Neural crest cell (in vitro differentiated cells): ENCODE measurements at regions not wholly inside any gene's neighbourhood (a gene's known extent, or its start where the extent isn't known, plus 50 kb on each side); places are given as distances from the start of the nearest gene placed in this dataset.

ENCODE experiments used
- DNase-seq: peaks from one replicate; pipeline ENCODE4 v3.0.0; 2021; ENCODE audit warnings: low read depth, mixed read lengths, low spot score
- H3K27ac Mint-ChIP-seq: one replicate; pipeline ENCODE4 v1.8.0; 2021; ENCODE audit warnings: mild to moderate bottlenecking, mixed read lengths; ENCODE audit not compliant: unreplicated experiment
- H3K27me3 Mint-ChIP-seq: 2 replicates; pipeline ENCODE4 v1.8.0; 2021; ENCODE audit warnings: low read depth, mild to moderate bottlenecking, mixed read lengths
- H3K36me3 Mint-ChIP-seq: 2 replicates; pipeline ENCODE4 v1.8.0; 2021; ENCODE audit warnings: low read depth, mild to moderate bottlenecking, mixed read lengths
- H3K4me1 Mint-ChIP-seq: 2 replicates; pipeline ENCODE4 v1.8.0; 2021; ENCODE audit warnings: mixed read lengths
- H3K4me3 Mint-ChIP-seq: one replicate; pipeline ENCODE4 v1.8.0; 2021; ENCODE audit warnings: mild to moderate bottlenecking, mixed read lengths
- H3K9me3 Mint-ChIP-seq: 2 replicates; pipeline ENCODE4 v1.8.0; 2021; ENCODE audit warnings: mixed read lengths
- CTCF ChIP-seq: fragments of 200-600 bp; sonication (generic); conservative IDR thresholded peaks from 2 replicates; pipeline ENCODE4 v1.5.0; 2021; ENCODE audit warnings: antibody characterized with exemption, mild to moderate bottlenecking

- H3K9me3 Mint-ChIP-seq, result peaks cover 6% of the 10 kb centered on the region
- no peaks in the 10 kb centered on the region for H3K36me3 Mint-ChIP-seq
- no peak overlapping the region for H3K4me3 Mint-ChIP-seq
- no peak for TF ChIP-seq CTCF
- no peak overlapping the region for H3K27ac Mint-ChIP-seq
- DNase-seq, result no peak
- H3K4me1 Mint-ChIP-seq, result no peaks in the 10 kb centered on the region
- no peaks in the 10 kb centered on the region for H3K27me3 Mint-ChIP-seq
Observed at GRCh38 chr6:1491591-1492319, 102.4 kb downstream of the FOXF2 start.

- Mint-ChIP-seq H3K4me3 (no peak overlapping the region), H3K27me3 (no peaks in the 10 kb centered on the region), H3K36me3 (no peaks in the 10 kb centered on the region), H3K27ac (no peak overlapping the region), H3K9me3 (peaks cover 4% of the 10 kb centered on the region), H3K4me1 (peaks cover 1% of the 10 kb centered on the region)
- DNase-seq, result no peak
- no peak for TF ChIP-seq CTCF
Observed at GRCh38 chr6:1494671-1495070, 105.3 kb downstream of the FOXF2 start.

- Mint-ChIP-seq H3K36me3 (no peaks in the 10 kb centered on the region), H3K9me3 (peaks cover 4% of the 10 kb centered on the region), H3K4me1 (peaks cover 5% of the 10 kb centered on the region), H3K27ac (no peak overlapping the region), H3K4me3 (no peak overlapping the region), H3K27me3 (no peaks in the 10 kb centered on the region)
- DNase-seq, result no peak
- TF ChIP-seq CTCF, result no peak
Observed at GRCh38 chr6:1495344-1495743, 106.0 kb downstream of the FOXF2 start.

- H3K9me3 Mint-ChIP-seq, result peaks cover 4% of the 10 kb centered on the region
- no peak for DNase-seq
- no peaks in the 10 kb centered on the region for H3K27me3 Mint-ChIP-seq
- no peak for TF ChIP-seq CTCF
- H3K4me1 Mint-ChIP-seq, result peaks cover 5% of the 10 kb centered on the region
- H3K4me3 Mint-ChIP-seq, result no peak overlapping the region
- H3K36me3 Mint-ChIP-seq, result no peaks in the 10 kb centered on the region
- peak overlapping the region; percentile 58 for H3K27ac Mint-ChIP-seq
Observed at GRCh38 chr6:1496092-1496491, 106.7 kb downstream of the FOXF2 start.

GRCh38 chr6:1496836-1497760 lies 107.7 kb downstream of the FOXF2 start:
- Mint-ChIP-seq H3K27ac (no peak overlapping the region), H3K9me3 (peaks cover 4% of the 10 kb centered on the region), H3K36me3 (no peaks in the 10 kb centered on the region), H3K4me1 (peaks cover 5% of the 10 kb centered on the region), H3K4me3 (no peak overlapping the region), H3K27me3 (no peaks in the 10 kb centered on the region)
- TF ChIP-seq CTCF, result no peak
- no peak for DNase-seq
